K562 (cell line): ENCODE measurements at regions not wholly inside any gene's neighbourhood (a gene's known extent, or its start where the extent isn't known, plus 50 kb on each side); places are given as distances from the start of the nearest gene placed in this dataset.

ENCODE experiments used
- ATAC-seq: fragments of 200-7000 bp; cut with Tn5 transposase; 3 replicates; pipeline ENCODE4 v1.9.1; 2020; ENCODE audit warnings: moderate library complexity
- BruUV-seq: library from RNA; stranded (reverse); fragments of 400-500 nt; replicated peaks from 2 replicates; lab custom pipeline; 2021; lab: Mats Ljungman, UMichigan
- CTCF ChIA-PET: fragments of 300-600 bp; formaldehyde crosslinking; extraction: SDS; loops from one replicate; lab custom pipeline; 2021; ENCODE audit warnings: low intra/inter-chr PET ratio; lab: Yijun Ruan, JAX
- POLR2A ChIA-PET: fragments of 300-600, 350-650 bp; sonication (Branson Sonifier 250); formaldehyde crosslinking; extraction: SDS; loops from one replicate; lab custom pipeline; 2021; ENCODE audit warnings: antibody characterized with exemption, inconsistent platforms; lab: Yijun Ruan, JAX
- DNase-seq, 4 experiments: peaks; one replicate each; pipeline versions ENCODE4 v3.0.0 to v3.0.0-alpha.2; 2011 to 2018; ENCODE audit warnings: low spot score in 3 of 4, mixed read lengths in 3 of 4; ENCODE audit errors: extremely low read depth in 1 of 4
- FAIRE-seq: peaks from 2 replicates; lab custom pipeline; 2011; peaks lifted over from hg19 to GRCh38; lab: Jason Lieb, UNC
- H2AFZ ChIP-seq: 2 replicates; pipeline ENCODE4 v1.6.0; 2011; ENCODE audit warnings: low read depth, low read length, control low read depth, inconsistent platforms
- H3K27ac ChIP-seq: fragments of 200-600 bp; 3 replicates; pipeline ENCODE4 v1.8.0; 2011; ENCODE audit warnings: low read depth, mild to moderate bottlenecking, control low read depth, inconsistent platforms, low read length, moderate library complexity, mixed read lengths; ENCODE audit errors: extremely low read depth
- H3K27me3 ChIP-seq, 2 experiments: fragments of 300-600 bp in 1 of 2; 2 replicates in 1 of 2; 3 replicates in 1 of 2; pipeline versions ENCODE4 v1.6.0 to v1.8.0; 2011; ENCODE audit warnings: inconsistent platforms in 2 of 2, low read length in 2 of 2, mild to moderate bottlenecking in 1 of 2, mixed read lengths in 1 of 2, moderate library complexity in 1 of 2; ENCODE audit not compliant: control insufficient read depth in 2 of 2, insufficient read depth in 2 of 2
- H3K36me3 ChIP-seq: fragments of 300-600 bp; 3 replicates; pipeline ENCODE4 v1.8.0; 2011; ENCODE audit warnings: mild to moderate bottlenecking, low read length, inconsistent platforms; ENCODE audit not compliant: control insufficient read depth, insufficient read depth
- H3K4me1 ChIP-seq, 2 experiments: fragments of 200-600 bp in 1 of 2; replicated peaks in 1 of 2; 2 replicates in 1 of 2; 3 replicates in 1 of 2; pipeline versions ENCODE4 v1.5.1 to v1.8.0; 2011; ENCODE audit warnings: inconsistent platforms in 2 of 2, low read length in 2 of 2, mild to moderate bottlenecking in 1 of 2, mixed read lengths in 1 of 2, moderate library complexity in 1 of 2; ENCODE audit not compliant: control insufficient read depth in 2 of 2, insufficient read depth in 2 of 2
- H3K4me2 ChIP-seq: 2 replicates; pipeline ENCODE4 v1.6.1; 2011; ENCODE audit warnings: low read length, control low read depth, inconsistent platforms, mixed read lengths; ENCODE audit not compliant: insufficient read depth
- H3K4me3 ChIP-seq: fragments of 200-600 bp; sonication (generic), shearing (Covaris generic); 2 replicates; pipeline ENCODE4 v1.5.1; 2016; ENCODE audit warnings: control low read depth, inconsistent platforms
- H3K79me2 ChIP-seq: fragments of 200-600 bp; 3 replicates; pipeline ENCODE4 v1.8.0; 2011; ENCODE audit warnings: low read length, inconsistent platforms; ENCODE audit not compliant: control insufficient read depth, insufficient read depth
- H3K9ac ChIP-seq, 2 experiments: 2 replicates each; pipeline versions ENCODE4 v1.6.0 to v1.6.1; 2011; ENCODE audit warnings: low read depth in 2 of 2, low read length in 2 of 2, control low read depth in 1 of 2, inconsistent platforms in 1 of 2, mild to moderate bottlenecking in 1 of 2, mixed read lengths in 1 of 2; ENCODE audit not compliant: insufficient read depth in 1 of 2
- H3K9me1 ChIP-seq: one replicate; pipeline ENCODE4 v1.6.0; 2011; ENCODE audit warnings: inconsistent platforms, mild to moderate bottlenecking, low read length, moderate library complexity; ENCODE audit not compliant: control insufficient read depth, insufficient read depth
- H3K9me3 ChIP-seq: replicated peaks from 2 replicates; pipeline ENCODE4 v1.5.1; 2011; ENCODE audit warnings: low read depth, low read length, inconsistent platforms; ENCODE audit not compliant: control insufficient read depth, insufficient read depth
- H4K20me1 ChIP-seq: replicated peaks from 2 replicates; pipeline ENCODE4 v1.6.1; 2011; ENCODE audit warnings: low read length, inconsistent platforms, mixed read lengths; ENCODE audit not compliant: control insufficient read depth, insufficient read depth
- DDX20 ChIP-seq: fragments of 450-650 bp; IDR thresholded peaks from 2 replicates; pipeline ENCODE4 v1.6.1; 2016; ENCODE audit warnings: missing genetic modification characterization, low read depth, mild to moderate bottlenecking, missing compliant biosample characterization, moderate library complexity
- KAT2B ChIP-seq: IDR thresholded peaks from one replicate; pipeline ENCODE4 v1.6.1; 2012; ENCODE audit warnings: low read depth, mild to moderate bottlenecking, control low read depth, inconsistent platforms, low read length, moderate library complexity
- KHSRP ChIP-seq: fragments of 450-650 bp; IDR thresholded peaks from 2 replicates; pipeline ENCODE4 v1.6.1; 2017
- MCM5 ChIP-seq: fragments of 450-650 bp; IDR thresholded peaks from 2 replicates; pipeline ENCODE4 v1.6.1; 2016; ENCODE audit warnings: low read depth
- MTA1 ChIP-seq: fragments of 450-650 bp; IDR thresholded peaks from 2 replicates; pipeline ENCODE4 v1.6.1; 2017; ENCODE audit warnings: borderline replicate concordance
- NCOA6 ChIP-seq: fragments of 450-650 bp; IDR thresholded peaks from 2 replicates; pipeline ENCODE4 v1.6.1; 2017; ENCODE audit warnings: mild to moderate bottlenecking
- NR2F6 ChIP-seq: fragments of 450-650 bp; formaldehyde crosslinking; IDR thresholded peaks from 2 replicates; pipeline ENCODE4 v1.4.0; 2020; ENCODE audit warnings: mild to moderate bottlenecking
- RBM25 ChIP-seq: fragments of 200-400 bp; formaldehyde crosslinking; IDR thresholded peaks from 2 replicates; pipeline ENCODE4 v1.6.1; 2018; ENCODE audit warnings: low read length, low read depth, moderate library complexity; ENCODE audit not compliant: severe bottlenecking
- TARDBP ChIP-seq: fragments of 450-650 bp; IDR thresholded peaks from 2 replicates; pipeline ENCODE4 v1.6.1; 2016
- TBL1XR1 ChIP-seq, 2 experiments: IDR thresholded peaks; 2 replicates each; pipeline ENCODE4 v1.6.1; 2012; ENCODE audit warnings: improper control_type of control experiment in 2 of 2, low read length in 2 of 2, mild to moderate bottlenecking in 1 of 2
- TGIF2 ChIP-seq: sonication (generic); formaldehyde crosslinking; IDR thresholded peaks from 2 replicates; pipeline ENCODE4 v1.8.1; 2022; ENCODE audit warnings: mild to moderate bottlenecking, missing genetic modification reagents, moderate library complexity
- U2AF2 ChIP-seq: fragments of 200-400 bp; formaldehyde crosslinking; optimal IDR thresholded peaks from 2 replicates; pipeline ENCODE3; 2017; ENCODE audit warnings: low read depth, mild to moderate bottlenecking, low read length
- ZNF57 ChIP-seq: fragments of 450-650 bp; formaldehyde crosslinking; IDR thresholded peaks from 2 replicates; pipeline ENCODE4 v1.4.0; 2020; ENCODE audit warnings: mild to moderate bottlenecking, moderate library complexity
- WGBS: fragments of 100-300 bp; shearing (Covaris generic); methylation state at CpG from one replicate; pipeline ENCODE4 v1.1.6; 2016; ENCODE audit warnings: low coverage, mixed read lengths; ENCODE audit not compliant: insufficient coverage; ENCODE audit errors: missing lambda C conversion rate; 5-methylcytosine and 5-hydroxymethylcytosine counted together
- in situ Hi-C: fragments of 300-500 bp; cut with MboI; formaldehyde crosslinking; loops from 4 replicates; pipeline ENCODE4 v1.15.0; 2018; ENCODE audit warnings: inconsistent platforms, mixed read lengths
- intact Hi-C: fragments of 100-400 bp; cut with micrococcal nuclease; formaldehyde crosslinking; loops from 2 replicates; pipeline ENCODE4 v1.14.2; 2022
- TF ChIP-seq, protein P1 (sequence below): fragments of 450-650 bp; formaldehyde crosslinking; IDR thresholded peaks from 2 replicates; pipeline ENCODE4 v1.4.0; 2020; ENCODE audit warnings: mild to moderate bottlenecking
- TF ChIP-seq, protein P2 (sequence below): sonication (generic); formaldehyde crosslinking; IDR thresholded peaks from 2 replicates; pipeline ENCODE4 v1.8.0; 2022; ENCODE audit warnings: mild to moderate bottlenecking, missing genetic modification reagents
- TF ChIP-seq, protein P3 (sequence below): fragments of 150-350 bp; conservative IDR thresholded peaks from 2 replicates; pipeline ENCODE4 v1.6.1; 2014; ENCODE audit warnings: low read length

DNA sequence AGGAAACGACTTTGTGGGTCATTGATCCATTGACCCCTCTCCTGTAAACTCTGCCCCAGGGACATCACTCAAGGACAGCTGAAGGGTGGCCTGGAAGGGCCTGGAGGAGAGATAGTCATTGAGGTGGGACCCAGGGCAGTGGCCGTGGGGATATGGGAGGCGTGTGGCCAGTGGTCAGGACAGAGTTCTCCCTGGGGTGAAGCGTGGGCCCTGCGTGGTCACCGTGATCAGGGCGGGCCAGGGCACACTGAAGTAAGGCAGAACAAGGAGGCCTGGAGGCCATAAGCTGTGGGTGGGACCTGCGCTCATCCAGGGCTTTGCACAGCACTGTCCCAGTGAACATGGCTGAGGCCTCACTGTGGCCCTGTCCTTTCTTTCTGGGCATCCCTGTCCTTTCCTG is 177.9 kb downstream of the ZNF248 start:
- no peaks in the 10 kb centered on the region for H4K20me1 ChIP-seq
- in situ Hi-C loops = no loop called here
- H3K4me1 ChIP-seq = peaks cover 0 to 7% of the 10 kb centered on the region in 2 experiments; a peak in 2 of 5 replicates
- H3K36me3 ChIP-seq = no peaks in the 10 kb centered on the region
- H3K4me3 ChIP-seq = no peak overlapping the region
- POLR2A ChIA-PET = no interaction called here
- 4% methylated on average over 7 of the region's 8 CpGs for WGBS
- intact Hi-C loops = no loop called here
- no peak overlapping the region for H3K4me2 ChIP-seq
- no peak overlapping the region for H3K9ac ChIP-seq
- no peak overlapping the region for H2AFZ ChIP-seq
- no peak for ATAC-seq
- FAIRE-seq = no peak
- H3K79me2 ChIP-seq = no peaks in the 10 kb centered on the region
- BruUV-seq = no TSS peak
- H3K27ac ChIP-seq = no peak overlapping the region
- H3K27me3 ChIP-seq = no peaks in the 10 kb centered on the region
- DNase-seq = no peak
- CTCF ChIA-PET = no interaction called here
- TF ChIP-seq, protein P1, sequence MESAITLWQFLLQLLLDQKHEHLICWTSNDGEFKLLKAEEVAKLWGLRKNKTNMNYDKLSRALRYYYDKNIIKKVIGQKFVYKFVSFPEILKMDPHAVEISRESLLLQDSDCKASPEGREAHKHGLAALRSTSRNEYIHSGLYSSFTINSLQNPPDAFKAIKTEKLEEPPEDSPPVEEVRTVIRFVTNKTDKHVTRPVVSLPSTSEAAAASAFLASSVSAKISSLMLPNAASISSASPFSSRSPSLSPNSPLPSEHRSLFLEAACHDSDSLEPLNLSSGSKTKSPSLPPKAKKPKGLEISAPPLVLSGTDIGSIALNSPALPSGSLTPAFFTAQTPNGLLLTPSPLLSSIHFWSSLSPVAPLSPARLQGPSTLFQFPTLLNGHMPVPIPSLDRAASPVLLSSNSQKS (CRISPR knock-in tag) = no peak
- TF ChIP-seq, protein P2, sequence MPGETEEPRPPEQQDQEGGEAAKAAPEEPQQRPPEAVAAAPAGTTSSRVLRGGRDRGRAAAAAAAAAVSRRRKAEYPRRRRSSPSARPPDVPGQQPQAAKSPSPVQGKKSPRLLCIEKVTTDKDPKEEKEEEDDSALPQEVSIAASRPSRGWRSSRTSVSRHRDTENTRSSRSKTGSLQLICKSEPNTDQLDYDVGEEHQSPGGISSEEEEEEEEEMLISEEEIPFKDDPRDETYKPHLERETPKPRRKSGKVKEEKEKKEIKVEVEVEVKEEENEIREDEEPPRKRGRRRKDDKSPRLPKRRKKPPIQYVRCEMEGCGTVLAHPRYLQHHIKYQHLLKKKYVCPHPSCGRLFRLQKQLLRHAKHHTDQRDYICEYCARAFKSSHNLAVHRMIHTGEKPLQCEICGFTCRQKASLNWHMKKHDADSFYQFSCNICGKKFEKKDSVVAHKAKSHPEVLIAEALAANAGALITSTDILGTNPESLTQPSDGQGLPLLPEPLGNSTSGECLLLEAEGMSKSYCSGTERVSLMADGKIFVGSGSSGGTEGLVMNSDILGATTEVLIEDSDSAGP = no peak
- no peak for TF ChIP-seq ZNF57 (CRISPR knock-in tag)
- no peak for TF ChIP-seq TBL1XR1 (IDR thresholded peaks at IDR 0.05; ENCODE audit: low read length in 2 of 2)
- TF ChIP-seq KAT2B = no peak
- no peak for TF ChIP-seq U2AF2
- TF ChIP-seq, protein P3, sequence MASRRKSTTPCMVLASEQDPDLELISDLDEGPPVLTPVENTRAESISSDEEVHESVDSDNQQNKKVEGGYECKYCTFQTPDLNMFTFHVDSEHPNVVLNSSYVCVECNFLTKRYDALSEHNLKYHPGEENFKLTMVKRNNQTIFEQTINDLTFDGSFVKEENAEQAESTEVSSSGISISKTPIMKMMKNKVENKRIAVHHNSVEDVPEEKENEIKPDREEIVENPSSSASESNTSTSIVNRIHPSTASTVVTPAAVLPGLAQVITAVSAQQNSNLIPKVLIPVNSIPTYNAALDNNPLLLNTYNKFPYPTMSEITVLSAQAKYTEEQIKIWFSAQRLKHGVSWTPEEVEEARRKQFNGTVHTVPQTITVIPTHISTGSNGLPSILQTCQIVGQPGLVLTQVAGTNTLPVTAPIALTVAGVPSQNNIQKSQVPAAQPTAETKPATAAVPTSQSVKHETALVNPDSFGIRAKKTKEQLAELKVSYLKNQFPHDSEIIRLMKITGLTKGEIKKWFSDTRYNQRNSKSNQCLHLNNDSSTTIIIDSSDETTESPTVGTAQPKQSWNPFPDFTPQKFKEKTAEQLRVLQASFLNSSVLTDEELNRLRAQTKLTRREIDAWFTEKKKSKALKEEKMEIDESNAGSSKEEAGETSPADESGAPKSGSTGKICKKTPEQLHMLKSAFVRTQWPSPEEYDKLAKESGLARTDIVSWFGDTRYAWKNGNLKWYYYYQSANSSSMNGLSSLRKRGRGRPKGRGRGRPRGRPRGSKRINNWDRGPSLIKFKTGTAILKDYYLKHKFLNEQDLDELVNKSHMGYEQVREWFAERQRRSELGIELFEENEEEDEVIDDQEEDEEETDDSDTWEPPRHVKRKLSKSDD = no peak
- no peak for TF ChIP-seq TARDBP
- no peak for TF ChIP-seq RBM25
- no peak for TF ChIP-seq MCM5
- TF ChIP-seq TGIF2 (CRISPR knock-in tag) = no peak
- no peak for TF ChIP-seq DDX20 (tag)
- TF ChIP-seq NCOA6 = no peak
- TF ChIP-seq MTA1 = no peak
- TF ChIP-seq KHSRP = no peak
- no peak for TF ChIP-seq NR2F6 (CRISPR knock-in tag)
- no peaks in the 10 kb centered on the region for H3K9me1 ChIP-seq
- no peaks in the 10 kb centered on the region for H3K9me3 ChIP-seq
